ENCODE measurements at regions not wholly inside any gene's neighbourhood (a gene's known extent, or its start where the extent isn't known, plus 50 kb on each side); places are given as distances from the start of the nearest gene placed in this dataset.

DNA sequence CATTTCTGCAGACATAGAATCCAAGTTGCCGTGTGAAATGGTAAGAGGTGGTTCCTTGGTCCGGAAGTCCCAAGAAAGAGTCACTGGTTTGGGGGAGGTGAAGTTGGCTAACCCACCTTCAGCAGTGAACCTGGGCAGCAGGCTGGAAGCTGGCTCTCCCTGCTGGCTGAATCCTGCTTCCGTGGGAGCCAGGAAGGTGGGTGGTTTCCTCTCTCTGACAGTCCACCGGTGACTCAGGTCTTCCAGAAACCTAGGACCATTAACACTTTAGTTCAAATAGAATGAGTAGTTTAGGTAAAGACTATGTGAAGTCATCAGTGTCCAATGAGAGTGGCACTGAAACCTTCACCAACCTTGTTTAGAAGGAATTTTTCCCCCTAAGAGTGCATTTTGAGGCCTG, 87.4 kb upstream of the CACNA2D3 start:
- TF ChIP-seq, protein P1, sequence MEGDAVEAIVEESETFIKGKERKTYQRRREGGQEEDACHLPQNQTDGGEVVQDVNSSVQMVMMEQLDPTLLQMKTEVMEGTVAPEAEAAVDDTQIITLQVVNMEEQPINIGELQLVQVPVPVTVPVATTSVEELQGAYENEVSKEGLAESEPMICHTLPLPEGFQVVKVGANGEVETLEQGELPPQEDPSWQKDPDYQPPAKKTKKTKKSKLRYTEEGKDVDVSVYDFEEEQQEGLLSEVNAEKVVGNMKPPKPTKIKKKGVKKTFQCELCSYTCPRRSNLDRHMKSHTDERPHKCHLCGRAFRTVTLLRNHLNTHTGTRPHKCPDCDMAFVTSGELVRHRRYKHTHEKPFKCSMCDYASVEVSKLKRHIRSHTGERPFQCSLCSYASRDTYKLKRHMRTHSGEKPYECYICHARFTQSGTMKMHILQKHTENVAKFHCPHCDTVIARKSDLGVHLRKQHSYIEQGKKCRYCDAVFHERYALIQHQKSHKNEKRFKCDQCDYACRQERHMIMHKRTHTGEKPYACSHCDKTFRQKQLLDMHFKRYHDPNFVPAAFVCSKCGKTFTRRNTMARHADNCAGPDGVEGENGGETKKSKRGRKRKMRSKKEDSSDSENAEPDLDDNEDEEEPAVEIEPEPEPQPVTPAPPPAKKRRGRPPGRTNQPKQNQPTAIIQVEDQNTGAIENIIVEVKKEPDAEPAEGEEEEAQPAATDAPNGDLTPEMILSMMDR (IDR thresholded peaks at IDR 0.05; ENCODE audit: borderline replicate concordance, extremely low read depth, low read length, poor library complexity, severe bottlenecking), result no peak
- no peak for TF ChIP-seq EZH2 (IDR thresholded peaks at IDR 0.05; ENCODE audit: borderline replicate concordance, low read depth, low read length, severe bottlenecking)
